Liver (tissue), 3 donors: ENCODE measurements at regions not wholly inside any gene's neighbourhood (a gene's known extent, or its start where the extent isn't known, plus 50 kb on each side); places are given as distances from the start of the nearest gene placed in this dataset.

Source experiments
- CTCF ChIP-seq: fragments of 150-350 bp; IDR thresholded peaks from 2 replicates; pipeline ENCODE4 v1.5.1; 2017; ENCODE audit warnings: improper control_type of control experiment, low read depth, low read length; ENCODE audit not compliant: missing input control
- EGR1 ChIP-seq, 2 donors: IDR thresholded peaks; 2 replicates each; pipeline ENCODE4 v1.6.1; 2016 to 2018; ENCODE audit warnings: antibody characterized with exemption in 2 of 2, low read depth in 2 of 2
- GABPA ChIP-seq, 2 donors: IDR thresholded peaks in 1 of 2; conservative IDR thresholded peaks in 1 of 2; 2 replicates each; pipeline ENCODE4 v1.6.1; 2016; ENCODE audit warnings: antibody characterized with exemption in 2 of 2, mild to moderate bottlenecking in 1 of 2, moderate library complexity in 1 of 2
- HNF4A ChIP-seq, 2 donors: conservative IDR thresholded peaks; 2 replicates each; pipeline ENCODE4 v1.6.1; 2016; ENCODE audit warnings: antibody characterized with exemption in 2 of 2, mild to moderate bottlenecking in 2 of 2
- JUND ChIP-seq, 2 donors: IDR thresholded peaks; 2 replicates each; pipeline ENCODE4 v1.6.1; 2016; ENCODE audit warnings: antibody characterized with exemption in 2 of 2
- MAX ChIP-seq: IDR thresholded peaks from 2 replicates; pipeline ENCODE4 v1.6.1; 2016; ENCODE audit warnings: antibody characterized with exemption
- REST ChIP-seq: IDR thresholded peaks from 2 replicates; pipeline ENCODE4 v1.6.1; 2016; ENCODE audit warnings: antibody characterized with exemption, mild to moderate bottlenecking
- RXRA ChIP-seq, 2 donors: IDR thresholded peaks; 2 replicates each; pipeline ENCODE4 v1.6.1; 2017 to 2018; ENCODE audit warnings: antibody characterized with exemption in 2 of 2, mild to moderate bottlenecking in 1 of 2
- SP1 ChIP-seq: IDR thresholded peaks from 2 replicates; pipeline ENCODE4 v1.6.1; 2018; ENCODE audit warnings: antibody characterized with exemption, mild to moderate bottlenecking
- TAF1 ChIP-seq: conservative IDR thresholded peaks from 2 replicates; pipeline ENCODE4 v1.6.1; 2016; ENCODE audit warnings: antibody characterized with exemption, mild to moderate bottlenecking
- YY1 ChIP-seq: IDR thresholded peaks from 2 replicates; pipeline ENCODE4 v1.6.1; 2016; ENCODE audit warnings: antibody characterized with exemption, mild to moderate bottlenecking
- TF ChIP-seq, protein P1 (sequence below): IDR thresholded peaks from 2 replicates; pipeline ENCODE4 v1.6.1; 2016; ENCODE audit warnings: antibody characterized with exemption
- TF ChIP-seq, protein P2 (sequence below): IDR thresholded peaks from 2 replicates; pipeline ENCODE4 v1.6.1; 2016; ENCODE audit warnings: antibody characterized with exemption
- donor health status: healthy.
- donor health status: healthy.

GRCh38 chr5:117262572-117263131, 688.0 kb upstream of the SEMA6A start:
- no peak for TF ChIP-seq REST
- no peak for TF ChIP-seq CTCF
- no peak for TF ChIP-seq MAX
- TF ChIP-seq RXRA (IDR thresholded peaks at IDR 0.05) = no peak
- TF ChIP-seq HNF4A (conservative IDR thresholded peaks at IDR 0.05) = no peak
- TF ChIP-seq YY1 = no peak
- TF ChIP-seq TAF1 = no peak
- no peak for TF ChIP-seq GABPA (IDR thresholded peaks at IDR 0.05 in 1 of 2, conservative IDR thresholded peaks at IDR 0.05 in 1 of 2)
- TF ChIP-seq, protein P1, sequence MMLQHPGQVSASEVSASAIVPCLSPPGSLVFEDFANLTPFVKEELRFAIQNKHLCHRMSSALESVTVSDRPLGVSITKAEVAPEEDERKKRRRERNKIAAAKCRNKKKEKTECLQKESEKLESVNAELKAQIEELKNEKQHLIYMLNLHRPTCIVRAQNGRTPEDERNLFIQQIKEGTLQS = no peak
- TF ChIP-seq, protein P2, sequence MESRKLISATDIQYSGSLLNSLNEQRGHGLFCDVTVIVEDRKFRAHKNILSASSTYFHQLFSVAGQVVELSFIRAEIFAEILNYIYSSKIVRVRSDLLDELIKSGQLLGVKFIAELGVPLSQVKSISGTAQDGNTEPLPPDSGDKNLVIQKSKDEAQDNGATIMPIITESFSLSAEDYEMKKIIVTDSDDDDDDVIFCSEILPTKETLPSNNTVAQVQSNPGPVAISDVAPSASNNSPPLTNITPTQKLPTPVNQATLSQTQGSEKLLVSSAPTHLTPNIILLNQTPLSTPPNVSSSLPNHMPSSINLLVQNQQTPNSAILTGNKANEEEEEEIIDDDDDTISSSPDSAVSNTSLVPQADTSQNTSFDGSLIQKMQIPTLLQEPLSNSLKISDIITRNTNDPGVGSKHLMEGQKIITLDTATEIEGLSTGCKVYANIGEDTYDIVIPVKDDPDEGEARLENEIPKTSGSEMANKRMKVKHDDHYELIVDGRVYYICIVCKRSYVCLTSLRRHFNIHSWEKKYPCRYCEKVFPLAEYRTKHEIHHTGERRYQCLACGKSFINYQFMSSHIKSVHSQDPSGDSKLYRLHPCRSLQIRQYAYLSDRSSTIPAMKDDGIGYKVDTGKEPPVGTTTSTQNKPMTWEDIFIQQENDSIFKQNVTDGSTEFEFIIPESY = no peak
- TF ChIP-seq JUND (IDR thresholded peaks at IDR 0.05) = no peak
- TF ChIP-seq SP1 = no peak
- TF ChIP-seq EGR1 (IDR thresholded peaks at IDR 0.05; ENCODE audit: low read depth in 2 of 2) = no peak
